GM18520 (cell line): ENCODE measurements at regions not wholly inside any gene's neighbourhood (a gene's known extent, or its start where the extent isn't known, plus 50 kb on each side); places are given as distances from the start of the nearest gene placed in this dataset.

ENCODE experiments used
- ATAC-seq: cut with Tn5 transposase; IDR thresholded peaks from one replicate; pipeline ENCODE4 v1.9.1; 2021; ENCODE audit not compliant: unreplicated experiment

GRCh38 chr3:76402926-76403325 lies 617.6 kb upstream of the ZNF717 start:
- no peak for ATAC-seq

- no peak for ATAC-seq
These were observed 618.2 kb upstream of the ZNF717 start for GRCh38 chr3:76403556-76403955.

- no peak for ATAC-seq
These were observed 619.8 kb upstream of the ZNF717 start for GRCh38 chr3:76405196-76405595.

GRCh38 chr3:76410762-76411281 lies 625.5 kb upstream of the ZNF717 start:
- no peak for ATAC-seq

- no peak for ATAC-seq
These were observed 624.5 kb upstream of the ROBO2 start for GRCh38 chr3:76415384-76415783.

GRCh38 chr3:76429581-76430177 lies 610.2 kb upstream of the ROBO2 start:
- ATAC-seq: no peak

GRCh38 chr3:76432396-76432795 lies 607.5 kb upstream of the ROBO2 start:
- no peak for ATAC-seq

- no peak for ATAC-seq
These were observed 603.0 kb upstream of the ROBO2 start for GRCh38 chr3:76436894-76437293.

- ATAC-seq: no peak
These were observed 600.9 kb upstream of the ROBO2 start for GRCh38 chr3:76438971-76439370.

GRCh38 chr3:76442374-76442915 lies 597.5 kb upstream of the ROBO2 start:
- no peak for ATAC-seq

- ATAC-seq: no peak
These were observed 583.6 kb upstream of the ROBO2 start for GRCh38 chr3:76456322-76456721.

GRCh38 chr3:76463501-76463900 lies 576.4 kb upstream of the ROBO2 start:
- no peak for ATAC-seq

GRCh38 chr3:76470285-76470684 lies 569.6 kb upstream of the ROBO2 start:
- ATAC-seq: no peak

- no peak for ATAC-seq
These were observed 565.3 kb upstream of the ROBO2 start for GRCh38 chr3:76474632-76475031.

- ATAC-seq: no peak
These were observed 560.7 kb upstream of the ROBO2 start for GRCh38 chr3:76479161-76479650.

- no peak for ATAC-seq
These were observed 557.4 kb upstream of the ROBO2 start for GRCh38 chr3:76482510-76482909.

- no peak for ATAC-seq
These were observed 552.5 kb upstream of the ROBO2 start for GRCh38 chr3:76487446-76487845.

GRCh38 chr3:76490064-76490463 lies 549.8 kb upstream of the ROBO2 start:
- ATAC-seq: no peak

GRCh38 chr3:76495216-76495615 lies 544.7 kb upstream of the ROBO2 start:
- no peak for ATAC-seq

- ATAC-seq: no peak
These were observed 542.3 kb upstream of the ROBO2 start for GRCh38 chr3:76497636-76498035.

- ATAC-seq: no peak
These were observed 539.1 kb upstream of the ROBO2 start for GRCh38 chr3:76500746-76501275.

- no peak for ATAC-seq
These were observed 538.6 kb upstream of the ROBO2 start for GRCh38 chr3:76501315-76501714.

- no peak for ATAC-seq
These were observed 537.8 kb upstream of the ROBO2 start for GRCh38 chr3:76502076-76502475.
